HG02970 (cell line): ENCODE measurements at regions not wholly inside any gene's neighbourhood (a gene's known extent, or its start where the extent isn't known, plus 50 kb on each side); places are given as distances from the start of the nearest gene placed in this dataset.
"Not testable (repeated sequence)": the region's sequence is repeated elsewhere in the genome, so short reads cannot be mapped to it uniquely, and the experiment has no call there.

ENCODE experiments used
- ATAC-seq: cut with Tn5 transposase; IDR thresholded peaks from one replicate; pipeline ENCODE4 v1.9.1; 2021; ENCODE audit warnings: mild to moderate bottlenecking, moderate library complexity, moderate number of reproducible peaks; ENCODE audit not compliant: unreplicated experiment, low FRiP score

GRCh38 chr6:22737331-22737730 lies 168.0 kb downstream of the HDGFL1 start:
- no peak for ATAC-seq

- ATAC-seq, result no peak
Observed at GRCh38 chr6:22738194-22738593, 168.8 kb downstream of the HDGFL1 start.

- ATAC-seq, result no peak
Observed at GRCh38 chr6:22747571-22747970, 178.2 kb downstream of the HDGFL1 start.

- ATAC-seq, result no peak
Observed at GRCh38 chr6:22748681-22749080, 179.3 kb downstream of the HDGFL1 start.

- ATAC-seq, result no peak
Observed at GRCh38 chr6:22749696-22750095, 180.3 kb downstream of the HDGFL1 start.

GRCh38 chr6:22751223-22751622 lies 181.9 kb downstream of the HDGFL1 start:
- ATAC-seq, result no peak

- no peak for ATAC-seq
Observed at GRCh38 chr6:22752522-22752921, 183.2 kb downstream of the HDGFL1 start.

GRCh38 chr6:22754061-22754460 lies 184.7 kb downstream of the HDGFL1 start:
- ATAC-seq, result no peak

- ATAC-seq, result no peak
Observed at GRCh38 chr6:22755605-22756004, 186.2 kb downstream of the HDGFL1 start.

- no peak for ATAC-seq
Observed at GRCh38 chr6:22756365-22756764, 187.0 kb downstream of the HDGFL1 start.

GRCh38 chr6:22764496-22764895 lies 195.1 kb downstream of the HDGFL1 start:
- no peak for ATAC-seq

GRCh38 chr6:22765015-22765414 lies 195.6 kb downstream of the HDGFL1 start:
- no peak for ATAC-seq

GRCh38 chr6:22766979-22767378 lies 197.6 kb downstream of the HDGFL1 start:
- no peak for ATAC-seq

GRCh38 chr6:22770054-22770453 lies 200.7 kb downstream of the HDGFL1 start:
- no peak for ATAC-seq

- ATAC-seq, result no peak
Observed at GRCh38 chr6:22774129-22774528, 204.8 kb downstream of the HDGFL1 start.

GRCh38 chr6:22778438-22778837 lies 209.1 kb downstream of the HDGFL1 start:
- not testable (repeated sequence) for ATAC-seq

GRCh38 chr6:22779062-22779461 lies 209.7 kb downstream of the HDGFL1 start:
- no peak for ATAC-seq

GRCh38 chr6:22783931-22784330 lies 214.6 kb downstream of the HDGFL1 start:
- ATAC-seq, result no peak

GRCh38 chr6:22784601-22785410 lies 215.4 kb downstream of the HDGFL1 start:
- no peak for ATAC-seq

- no peak for ATAC-seq
Observed at GRCh38 chr6:22788038-22788437, 218.7 kb downstream of the HDGFL1 start.

- no peak for ATAC-seq
Observed at GRCh38 chr6:22789315-22789714, 219.9 kb downstream of the HDGFL1 start.

- ATAC-seq, result no peak
Observed at GRCh38 chr6:22794844-22795243, 225.5 kb downstream of the HDGFL1 start.
